Stimulated activated CD4-positive, alpha-beta T cell treated with anti-CD3 and anti-CD28 coated beads, TNF-alpha, amount 100 ng/mL, for 48 hours (primary cell): ENCODE measurements at regions not wholly inside any gene's neighbourhood (a gene's known extent, or its start where the extent isn't known, plus 50 kb on each side); places are given as distances from the start of the nearest gene placed in this dataset.

Source experiments
- DNase-seq, 3 donors: peaks; one replicate each; pipeline ENCODE4 v3.0.0-alpha.2; 2020; ENCODE audit warnings: low read depth in 3 of 3

- no peak for DNase-seq
Observed at GRCh38 chr12:77777274-77777673, 53.4 kb upstream of the NAV3 start.

GRCh38 chr12:77774761-77775160, 55.9 kb upstream of the NAV3 start:
- DNase-seq = no peak

- no peak for DNase-seq
Observed at GRCh38 chr12:77772676-77773298, 57.9 kb upstream of the NAV3 start.

- DNase-seq = no peak
Observed at GRCh38 chr12:77768558-77768957, 62.1 kb upstream of the NAV3 start.

GRCh38 chr12:77767756-77768343, 62.8 kb upstream of the NAV3 start:
- no peak for DNase-seq

- DNase-seq = no peak
Observed at GRCh38 chr12:77767335-77767734, 63.4 kb upstream of the NAV3 start.

GRCh38 chr12:77766224-77766623, 64.5 kb upstream of the NAV3 start:
- no peak for DNase-seq

- DNase-seq = no peak
Observed at GRCh38 chr12:77761286-77761685, 69.4 kb upstream of the NAV3 start.

GRCh38 chr12:77760271-77761025, 70.2 kb upstream of the NAV3 start:
- DNase-seq = no peak

- no peak for DNase-seq
Observed at GRCh38 chr12:77754086-77754485, 76.6 kb upstream of the NAV3 start.

GRCh38 chr12:77751939-77752338, 78.8 kb upstream of the NAV3 start:
- no peak for DNase-seq

GRCh38 chr12:77746096-77746495, 84.6 kb upstream of the NAV3 start:
- DNase-seq = no peak

GRCh38 chr12:77745624-77746023, 85.1 kb upstream of the NAV3 start:
- no peak for DNase-seq

- no peak for DNase-seq
Observed at GRCh38 chr12:77742631-77743030, 88.1 kb upstream of the NAV3 start.

GRCh38 chr12:77741974-77742517, 88.6 kb upstream of the NAV3 start:
- no peak for DNase-seq

GRCh38 chr12:77736219-77736965, 94.3 kb upstream of the NAV3 start:
- no peak for DNase-seq

- DNase-seq = no peak
Observed at GRCh38 chr12:77734214-77734883, 96.3 kb upstream of the NAV3 start.

- no peak for DNase-seq
Observed at GRCh38 chr12:77728018-77728417, 102.7 kb upstream of the NAV3 start.

- no peak for DNase-seq
Observed at GRCh38 chr12:77727442-77728001, 103.2 kb upstream of the NAV3 start.

- DNase-seq = no peak
Observed at GRCh38 chr12:77725611-77726010, 105.1 kb upstream of the NAV3 start.

GRCh38 chr12:77724367-77724957, 106.2 kb upstream of the NAV3 start:
- no peak for DNase-seq
